BJ (cell line): ENCODE measurements at regions not wholly inside any gene's neighbourhood (a gene's known extent, or its start where the extent isn't known, plus 50 kb on each side); places are given as distances from the start of the nearest gene placed in this dataset.
"Not testable (repeated sequence)": the region's sequence is repeated elsewhere in the genome, so short reads cannot be mapped to it uniquely, and the experiment has no call there.

ENCODE experiments used
- CTCF ChIA-PET: fragments of 350-600 bp; formaldehyde crosslinking; extraction: SDS; loops from one replicate; lab custom pipeline; 2021; ENCODE audit warnings: antibody characterized with exemption, inconsistent platforms; lab: Yijun Ruan, JAX
- POLR2A ChIA-PET: fragments of 300-600 bp; sonication (Branson Sonifier 250); formaldehyde crosslinking; extraction: SDS; loops from one replicate; lab custom pipeline; 2021; ENCODE audit warnings: antibody characterized with exemption; lab: Charles Lee
- DNase-seq: peaks from one replicate; pipeline ENCODE4 v3.0.0-alpha.2; 2011; ENCODE audit warnings: low read depth
- H3K27me3 ChIP-seq: 2 replicates; pipeline ENCODE4 v1.6.0; 2011; ENCODE audit warnings: low read length; ENCODE audit not compliant: control insufficient read depth, insufficient read depth
- H3K36me3 ChIP-seq: 2 replicates; pipeline ENCODE4 v1.5.1; 2011; ENCODE audit warnings: low read length; ENCODE audit not compliant: control insufficient read depth, insufficient read depth
- H3K4me3 ChIP-seq: 2 replicates; pipeline ENCODE4 v1.5.1; 2011; ENCODE audit warnings: low read depth, mild to moderate bottlenecking, control low read depth, low read length
- CTCF ChIP-seq: IDR thresholded peaks from 2 replicates; pipeline ENCODE4 v1.5.1; 2011; ENCODE audit warnings: low read depth, mild to moderate bottlenecking, control low read depth, inconsistent platforms, low read length, moderate library complexity; ENCODE audit not compliant: insufficient read depth

- POLR2A ChIA-PET: no interaction called here
- CTCF ChIA-PET: no interaction called here
- TF ChIP-seq CTCF: no peak
- no peaks in the 10 kb centered on the region for H3K36me3 ChIP-seq
- no peaks in the 10 kb centered on the region for H3K27me3 ChIP-seq
- DNase-seq: no peak
- H3K4me3 ChIP-seq: no peak overlapping the region
These were observed 91.6 kb upstream of the SETMAR start for GRCh38 chr3:4211610-4212009.

GRCh38 chr3:4213420-4213819 is 89.7 kb upstream of the SETMAR start:
- H3K36me3 ChIP-seq, H3K4me3 ChIP-seq, POLR2A ChIA-PET, H3K27me3 ChIP-seq, DNase-seq, CTCF ChIA-PET: not testable (repeated sequence)

- H3K36me3 ChIP-seq, H3K27me3 ChIP-seq, POLR2A ChIA-PET, DNase-seq, H3K4me3 ChIP-seq, CTCF ChIA-PET: not testable (repeated sequence)
These were observed 86.2 kb upstream of the SETMAR start for GRCh38 chr3:4216974-4217373.

GRCh38 chr3:4218456-4219226 is 84.5 kb upstream of the SETMAR start:
- ChIA-PET POLR2A (no interaction called here), CTCF (no interaction called here)
- no peak for TF ChIP-seq CTCF
- Histone ChIP-seq H3K27me3 (no peaks in the 10 kb centered on the region), H3K4me3 (no peak overlapping the region), H3K36me3 (no peaks in the 10 kb centered on the region)
- DNase-seq: no peak

- Histone ChIP-seq H3K36me3 (no peaks in the 10 kb centered on the region), H3K27me3 (no peaks in the 10 kb centered on the region), H3K4me3 (no peak overlapping the region)
- ChIA-PET POLR2A (no interaction called here), CTCF (no interaction called here)
- no peak for TF ChIP-seq CTCF
- no peak for DNase-seq
These were observed 84.0 kb upstream of the SETMAR start for GRCh38 chr3:4219227-4219568.

- ChIA-PET POLR2A (no interaction called here), CTCF (interaction anchor here (0.6 kb wide), 1 partner anchor 10 kb away, joined by 3 read pairs; no protein-coding TSS in a partner anchor)
- no peak for DNase-seq
- no peak overlapping the region for H3K4me3 ChIP-seq
- no peaks in the 10 kb centered on the region for H3K36me3 ChIP-seq
- no peaks in the 10 kb centered on the region for H3K27me3 ChIP-seq
- no peak for TF ChIP-seq CTCF
These were observed 83.1 kb upstream of the SETMAR start for GRCh38 chr3:4220065-4220464.
